Mesothelial cell of epicardium (in vitro differentiated cells): ENCODE measurements at regions not wholly inside any gene's neighbourhood (a gene's known extent, or its start where the extent isn't known, plus 50 kb on each side); places are given as distances from the start of the nearest gene placed in this dataset.
"Not testable (repeated sequence)": the region's sequence is repeated elsewhere in the genome, so short reads cannot be mapped to it uniquely, and the experiment has no call there.

Experiments
- DNase-seq, 2 experiments: peaks; one replicate each; pipeline ENCODE4 v3.0.0; 2021; ENCODE audit warnings: low spot score in 2 of 2; ENCODE audit not compliant: unreplicated experiment in 2 of 2
- H3K27ac Mint-ChIP-seq: 2 replicates; pipeline ENCODE4 v1.8.0; 2021; ENCODE audit warnings: mixed read lengths
- H3K27me3 Mint-ChIP-seq: 2 replicates; pipeline ENCODE4 v1.8.0; 2021; ENCODE audit warnings: low read depth, mixed read lengths
- H3K36me3 Mint-ChIP-seq: 2 replicates; pipeline ENCODE4 v1.8.0; 2021; ENCODE audit warnings: mixed read lengths
- H3K4me1 Mint-ChIP-seq: 2 replicates; pipeline ENCODE4 v1.8.0; 2021; ENCODE audit warnings: mixed read lengths
- H3K4me3 Mint-ChIP-seq: 2 replicates; pipeline ENCODE4 v1.8.0; 2021; ENCODE audit warnings: mild to moderate bottlenecking, moderate library complexity, mixed read lengths
- H3K9me3 Mint-ChIP-seq: 2 replicates; pipeline ENCODE4 v1.8.0; 2021; ENCODE audit warnings: mixed read lengths
- TF ChIP-seq, protein P1 (sequence below): fragments of 200-600 bp; sonication (generic); IDR thresholded peaks from one replicate; pipeline ENCODE4 v1.5.0; 2021; ENCODE audit warnings: antibody characterized with exemption; ENCODE audit not compliant: unreplicated experiment

DNA sequence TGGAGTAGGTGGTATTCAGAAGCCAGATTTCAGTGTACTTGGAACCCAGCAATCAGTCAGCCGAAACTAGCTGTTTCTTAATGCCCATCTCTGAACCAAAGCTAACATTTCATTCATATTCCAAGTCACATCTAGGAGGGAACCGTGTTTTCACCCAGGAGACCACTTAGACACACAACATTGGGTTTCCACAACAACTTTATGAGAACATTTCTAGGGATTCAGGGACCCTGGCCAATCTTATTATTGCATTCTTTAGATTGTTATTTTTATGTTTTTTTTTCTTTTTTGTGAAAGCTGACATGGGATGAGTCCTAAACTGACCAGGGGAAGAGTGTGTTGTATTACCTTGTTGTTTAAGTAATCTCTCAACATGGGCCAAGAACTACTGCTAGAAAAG, 72.5 kb upstream of the KIAA0040 start:
- DNase-seq, result no peak
- Mint-ChIP-seq H3K4me1 (peaks cover 12% of the 10 kb centered on the region), H3K36me3 (peaks cover 4% of the 10 kb centered on the region), H3K9me3 (peaks cover 35% of the 10 kb centered on the region), H3K27me3 (no peaks in the 10 kb centered on the region), H3K4me3 (no peak overlapping the region), H3K27ac (no peak overlapping the region)
- TF ChIP-seq, protein P1, sequence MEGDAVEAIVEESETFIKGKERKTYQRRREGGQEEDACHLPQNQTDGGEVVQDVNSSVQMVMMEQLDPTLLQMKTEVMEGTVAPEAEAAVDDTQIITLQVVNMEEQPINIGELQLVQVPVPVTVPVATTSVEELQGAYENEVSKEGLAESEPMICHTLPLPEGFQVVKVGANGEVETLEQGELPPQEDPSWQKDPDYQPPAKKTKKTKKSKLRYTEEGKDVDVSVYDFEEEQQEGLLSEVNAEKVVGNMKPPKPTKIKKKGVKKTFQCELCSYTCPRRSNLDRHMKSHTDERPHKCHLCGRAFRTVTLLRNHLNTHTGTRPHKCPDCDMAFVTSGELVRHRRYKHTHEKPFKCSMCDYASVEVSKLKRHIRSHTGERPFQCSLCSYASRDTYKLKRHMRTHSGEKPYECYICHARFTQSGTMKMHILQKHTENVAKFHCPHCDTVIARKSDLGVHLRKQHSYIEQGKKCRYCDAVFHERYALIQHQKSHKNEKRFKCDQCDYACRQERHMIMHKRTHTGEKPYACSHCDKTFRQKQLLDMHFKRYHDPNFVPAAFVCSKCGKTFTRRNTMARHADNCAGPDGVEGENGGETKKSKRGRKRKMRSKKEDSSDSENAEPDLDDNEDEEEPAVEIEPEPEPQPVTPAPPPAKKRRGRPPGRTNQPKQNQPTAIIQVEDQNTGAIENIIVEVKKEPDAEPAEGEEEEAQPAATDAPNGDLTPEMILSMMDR, result no peak

DNA sequence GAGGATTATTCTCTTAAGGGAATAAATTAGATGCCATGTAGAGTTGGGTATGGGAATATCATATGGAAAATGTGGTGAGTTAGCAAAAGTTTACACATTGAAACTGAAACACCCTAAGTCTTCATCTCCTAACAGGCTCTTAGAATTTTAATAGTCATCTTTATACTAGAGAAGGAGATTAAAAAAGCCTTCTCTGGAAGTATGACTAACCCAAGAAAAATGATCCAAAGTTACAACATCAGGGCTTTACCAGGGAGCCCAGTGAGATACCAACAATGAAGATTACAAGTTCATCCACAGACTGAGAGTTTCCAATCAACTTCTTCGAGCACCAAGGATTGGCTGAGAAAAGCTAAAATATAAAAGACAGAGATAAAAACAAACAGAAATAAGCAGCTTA, 70.0 kb upstream of the KIAA0040 start:
- peaks cover 4% of the 10 kb centered on the region for H3K36me3 Mint-ChIP-seq
- H3K27me3 Mint-ChIP-seq, result no peaks in the 10 kb centered on the region
- no peaks in the 10 kb centered on the region for H3K4me1 Mint-ChIP-seq
- TF ChIP-seq, protein P1, result no peak
- no peak overlapping the region for H3K27ac Mint-ChIP-seq
- no peak for DNase-seq
- no peak overlapping the region for H3K4me3 Mint-ChIP-seq
- H3K9me3 Mint-ChIP-seq, result peaks cover 55% of the 10 kb centered on the region

DNA sequence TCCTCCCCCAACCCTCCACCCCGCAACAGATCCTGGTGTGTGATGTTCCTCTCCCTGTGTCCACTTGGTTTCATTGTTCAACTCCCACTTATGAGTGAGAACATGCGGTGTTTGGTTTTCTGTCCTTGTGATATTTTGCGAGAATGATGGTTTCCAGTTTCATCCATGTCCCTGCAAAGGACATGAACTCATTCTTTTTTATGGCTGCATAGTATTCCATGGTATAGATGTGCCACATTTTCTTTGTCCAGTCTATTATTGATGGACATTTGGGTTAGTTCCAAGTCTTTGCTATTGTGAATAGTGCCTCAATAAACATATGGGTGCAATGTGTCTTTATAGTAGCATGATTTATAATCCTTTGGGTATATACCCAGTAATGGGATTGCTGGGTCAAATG, 63.7 kb upstream of the KIAA0040 start:
- H3K4me3 Mint-ChIP-seq, H3K4me1 Mint-ChIP-seq: not testable (repeated sequence)

DNA sequence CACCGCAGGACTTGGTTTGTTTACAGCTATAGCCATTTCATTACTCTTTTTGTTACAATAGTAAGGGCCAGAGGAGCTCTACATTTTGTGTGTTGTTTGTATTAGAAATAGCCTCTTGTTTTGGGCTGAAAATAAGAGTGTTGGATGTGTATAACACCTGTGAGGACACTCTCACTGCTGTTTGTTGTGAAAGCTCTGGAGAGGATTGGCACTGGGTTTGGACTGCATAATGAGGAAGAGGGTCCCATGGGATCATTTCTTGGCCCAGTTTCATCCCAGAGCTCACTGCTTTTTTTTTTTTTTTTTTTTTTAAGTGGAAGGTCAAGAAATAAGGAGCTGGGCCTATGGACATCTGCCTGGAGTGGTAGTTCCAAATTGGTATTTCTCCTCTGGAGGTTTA, 61.6 kb upstream of the KIAA0040 start:
- no peak for DNase-seq
- H3K9me3 Mint-ChIP-seq, result peaks cover 41% of the 10 kb centered on the region
- H3K4me1 Mint-ChIP-seq, result no peaks in the 10 kb centered on the region
- no peaks in the 10 kb centered on the region for H3K27me3 Mint-ChIP-seq
- H3K27ac Mint-ChIP-seq, result no peak overlapping the region
- no peaks in the 10 kb centered on the region for H3K36me3 Mint-ChIP-seq
- no peak overlapping the region for H3K4me3 Mint-ChIP-seq
- TF ChIP-seq, protein P1, result no peak

More for the DNA sequence above, 63.7 kb upstream of the KIAA0040 start:
- peaks cover 49% of the 10 kb centered on the region for H3K9me3 Mint-ChIP-seq
- not testable (repeated sequence) for H3K27me3 Mint-ChIP-seq, H3K27ac Mint-ChIP-seq, H3K36me3 Mint-ChIP-seq, DNase-seq

DNA sequence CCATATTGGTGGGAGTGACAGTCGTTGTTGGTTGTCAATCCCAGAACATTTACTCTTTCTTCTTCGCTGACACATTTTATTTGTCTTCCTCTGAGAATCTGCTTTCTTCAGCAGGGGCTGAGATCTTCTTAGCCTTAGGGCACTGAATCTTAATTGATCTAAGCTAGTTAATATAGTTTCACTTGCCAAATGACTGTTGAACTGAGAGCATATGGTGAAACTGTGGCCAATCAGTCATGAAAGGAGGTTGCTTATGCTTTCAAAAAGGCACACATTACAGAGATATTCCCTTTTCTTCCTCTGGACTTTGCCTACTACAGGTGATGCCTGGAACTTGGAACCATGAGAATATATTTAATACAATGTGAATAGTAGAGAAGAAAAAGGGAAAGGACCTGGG, 60.0 kb upstream of the KIAA0040 start:
- H3K36me3 Mint-ChIP-seq, result no peaks in the 10 kb centered on the region
- TF ChIP-seq, protein P1, result no peak

DNA sequence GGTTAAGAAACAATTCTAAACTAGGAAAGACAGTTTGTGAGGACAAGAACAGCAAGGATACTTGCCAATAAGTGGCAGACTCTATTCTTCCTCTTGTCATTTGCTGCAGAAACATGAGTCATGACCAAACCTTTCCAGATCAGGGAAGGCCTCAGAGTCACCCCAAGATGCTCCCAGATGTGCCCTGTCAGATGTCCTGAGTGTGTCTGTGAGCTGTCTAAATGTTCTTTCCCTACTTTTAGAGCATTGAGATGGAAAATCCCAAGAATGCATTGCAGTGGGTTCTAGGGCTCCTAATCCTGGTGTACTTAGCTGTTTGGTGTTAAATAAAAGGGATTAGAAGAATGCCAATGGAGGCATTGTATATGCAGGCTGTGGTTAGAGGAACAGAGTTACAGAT, 57.5 kb upstream of the KIAA0040 start:
- Mint-ChIP-seq H3K27ac (no peak overlapping the region), H3K36me3 (no peaks in the 10 kb centered on the region), H3K9me3 (peaks cover 13% of the 10 kb centered on the region), H3K4me1 (no peaks in the 10 kb centered on the region), H3K27me3 (no peaks in the 10 kb centered on the region), H3K4me3 (no peak overlapping the region)
- TF ChIP-seq, protein P1, result no peak
- DNase-seq, result no peak

More for the DNA sequence above, 60.0 kb upstream of the KIAA0040 start:
- Mint-ChIP-seq H3K9me3 (peaks cover 28% of the 10 kb centered on the region), H3K4me3 (no peak overlapping the region), H3K4me1 (no peaks in the 10 kb centered on the region), H3K27ac (no peak overlapping the region), H3K27me3 (no peaks in the 10 kb centered on the region)
- no peak for DNase-seq

DNA sequence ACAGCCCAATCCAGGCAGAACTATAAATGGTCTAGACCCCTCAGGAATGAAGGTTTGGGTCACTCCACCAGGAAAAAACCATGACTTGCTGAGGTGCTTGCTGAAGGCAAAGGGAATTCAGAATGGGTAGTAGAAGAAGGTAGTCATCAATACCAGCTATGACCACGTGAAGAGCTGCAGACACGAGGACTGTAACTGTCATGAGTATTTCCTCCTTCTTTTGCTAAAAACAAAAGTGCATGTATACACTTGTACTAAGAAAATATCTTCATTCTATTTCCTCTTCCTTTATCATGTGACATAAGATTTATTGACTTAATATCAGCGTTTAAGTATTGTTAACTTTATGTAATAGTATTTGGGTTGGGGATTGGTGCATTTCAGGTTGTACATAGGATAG, 55.5 kb upstream of the KIAA0040 start:
- not testable (repeated sequence) for H3K4me3 Mint-ChIP-seq

DNA sequence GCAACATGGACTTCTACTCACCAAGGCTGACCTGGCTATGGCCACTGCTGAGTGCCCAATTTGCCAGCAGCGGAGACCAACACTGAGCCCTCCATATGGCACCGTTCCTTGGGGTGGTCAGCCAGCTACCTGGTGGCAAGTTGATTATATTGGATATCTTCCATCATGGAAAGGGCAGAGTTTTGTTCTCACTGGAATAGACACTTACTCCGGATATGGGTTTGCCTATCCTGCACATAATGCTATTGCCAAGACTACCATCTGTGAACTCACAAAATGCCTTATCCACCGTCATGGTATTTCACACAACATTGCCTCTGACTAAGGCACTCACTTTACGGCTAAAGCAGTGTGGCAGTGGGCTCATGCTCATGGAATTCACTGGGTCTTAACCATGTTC, 54.5 kb upstream of the KIAA0040 start:
- DNase-seq, H3K27me3 Mint-ChIP-seq, H3K4me1 Mint-ChIP-seq, H3K36me3 Mint-ChIP-seq, H3K4me3 Mint-ChIP-seq, H3K27ac Mint-ChIP-seq: not testable (repeated sequence)
- H3K9me3 Mint-ChIP-seq, result peaks cover 30% of the 10 kb centered on the region

More for the DNA sequence above, 55.5 kb upstream of the KIAA0040 start:
- not testable (repeated sequence) for H3K27ac Mint-ChIP-seq, H3K36me3 Mint-ChIP-seq, H3K4me1 Mint-ChIP-seq, DNase-seq, H3K27me3 Mint-ChIP-seq
- H3K9me3 Mint-ChIP-seq, result peaks cover 28% of the 10 kb centered on the region
